Psoas muscle (tissue), 7 donors: ENCODE measurements at regions not wholly inside any gene's neighbourhood (a gene's known extent, or its start where the extent isn't known, plus 50 kb on each side); places are given as distances from the start of the nearest gene placed in this dataset.
A peak's percentile ranks its signal among the peaks of the same experiment; 100 is the strongest.
"Not testable (repeated sequence)": the region's sequence is repeated elsewhere in the genome, so short reads cannot be mapped to it uniquely, and the experiment has no call there.

ENCODE experiments used
- ATAC-seq, 4 donors: fragments of 200-7000 bp; cut with Tn5 transposase; one replicate each; pipeline ENCODE4 v1.9.1; 2020; ENCODE audit warnings: moderate library complexity in 3 of 4, mild to moderate bottlenecking in 2 of 4
- DNase-seq, 2 donors: peaks; one replicate each; pipeline ENCODE4 v3.0.0-alpha.2; 2020
- H3K27ac ChIP-seq: fragments of 200-600 bp; one replicate; pipeline ENCODE4 v1.8.0; 2022
- H3K27me3 ChIP-seq, 3 donors: fragments of 200-600 bp in 1 of 3; one replicate each; pipeline versions ENCODE4 v1.6.1 to v1.8.0; 2013 to 2022; ENCODE audit warnings: low read length in 2 of 3, mild to moderate bottlenecking in 2 of 3, moderate library complexity in 1 of 3; ENCODE audit not compliant: insufficient read depth in 3 of 3
- H3K36me3 ChIP-seq, 2 donors: fragments of 200-600 bp in 1 of 2; one replicate each; pipeline versions ENCODE4 v1.6.1 to v1.8.0; 2013 to 2022; ENCODE audit warnings: low read depth in 1 of 2, mild to moderate bottlenecking in 1 of 2, moderate library complexity in 1 of 2; ENCODE audit not compliant: insufficient read depth in 1 of 2
- H3K4me1 ChIP-seq: fragments of 200-600 bp; one replicate; pipeline ENCODE4 v1.8.0; 2022
- H3K4me3 ChIP-seq: fragments of 200-600 bp; one replicate; pipeline ENCODE4 v1.8.0; 2022; ENCODE audit warnings: mild to moderate bottlenecking
- H3K9me3 ChIP-seq: fragments of 200-600 bp; one replicate; pipeline ENCODE4 v1.8.0; 2022
- WGBS, 3 donors: extraction: QIAGEN DNeasy Blood & Tissue Kit; methylation state at CpG; one replicate each; pipeline versions ENCODE4 v1.1.6 to v1.1.7; 2013; 5-methylcytosine and 5-hydroxymethylcytosine counted together
- intact Hi-C, 2 donors: fragments of 100-400 bp; cut with DNase I; formaldehyde crosslinking; loops; one replicate each; pipeline versions ENCODE4 v1.11.0 to v1.14.2; 2022
- donor health status: healthy with polysubstance abuse.
- donor health status: DM: no; HTN: no; CAD: no; lungs with moderate emphysema.
- donor health status: Bipolar disorder and iron deficiency.
- donor health status: healthy.
- donor health status: DM: yes; HTN: yes; CAD: no.
- donor health status: DM: no; HTN: no; CAD: no.
- donor health status: DM: yes; HTN: yes; CAD: no.

DNA sequence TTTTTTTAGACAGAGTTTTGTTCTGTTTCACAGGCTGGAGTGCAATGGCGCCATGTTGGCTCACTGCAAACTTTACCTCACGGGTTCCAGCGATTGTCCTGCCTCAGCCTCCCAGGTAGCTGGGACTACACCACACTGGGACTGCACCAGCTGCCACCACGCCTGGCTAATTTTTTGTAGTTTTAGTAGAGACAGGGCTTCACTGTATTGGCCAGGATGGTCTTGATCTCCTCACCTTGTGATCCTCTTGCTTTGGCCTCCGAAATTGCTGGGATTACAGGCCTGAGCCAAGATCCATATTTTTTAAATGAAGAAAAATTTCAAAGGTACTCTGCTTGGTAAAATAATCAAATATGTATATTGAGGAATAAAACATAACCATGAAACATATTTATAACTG, 195.8 kb upstream of the TPTE start:
- H3K27ac ChIP-seq, intact Hi-C loops, DNase-seq, ATAC-seq, H3K4me1 ChIP-seq, H3K36me3 ChIP-seq, H3K4me3 ChIP-seq, H3K27me3 ChIP-seq: not testable (repeated sequence)
- H3K9me3 ChIP-seq: peaks cover 18% of the 10 kb centered on the region
- WGBS, 3 donors: 64 to 72% (median 70%) methylated on average over 5 of the region's 5 CpGs

DNA sequence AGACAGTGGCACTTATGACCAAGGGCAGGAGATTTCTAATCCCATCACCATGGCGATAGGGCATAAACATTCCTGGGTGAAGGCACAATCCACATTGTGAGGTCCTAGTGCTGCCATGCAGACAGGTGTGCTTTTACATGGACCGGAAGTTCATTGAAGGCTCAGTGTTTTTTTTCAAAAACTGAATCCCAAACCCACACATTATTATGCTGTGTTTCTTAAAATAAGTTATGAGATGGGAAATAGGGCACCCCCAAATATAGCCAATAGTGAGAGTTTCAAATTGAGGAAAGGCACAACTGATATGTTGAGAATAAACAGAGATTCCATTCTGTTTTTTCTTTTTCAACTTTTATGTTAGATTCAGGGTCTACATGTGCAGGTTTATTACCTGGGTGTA, 195.2 kb upstream of the TPTE start:
- H3K36me3 ChIP-seq, H3K4me3 ChIP-seq, H3K4me1 ChIP-seq, intact Hi-C loops, DNase-seq, H3K27me3 ChIP-seq, H3K27ac ChIP-seq, ATAC-seq: not testable (repeated sequence)
- 85 to 89% (median 86%) methylated on average over 2 of the region's 2 CpGs for WGBS, 3 donors
- peaks cover 18% of the 10 kb centered on the region for H3K9me3 ChIP-seq

DNA sequence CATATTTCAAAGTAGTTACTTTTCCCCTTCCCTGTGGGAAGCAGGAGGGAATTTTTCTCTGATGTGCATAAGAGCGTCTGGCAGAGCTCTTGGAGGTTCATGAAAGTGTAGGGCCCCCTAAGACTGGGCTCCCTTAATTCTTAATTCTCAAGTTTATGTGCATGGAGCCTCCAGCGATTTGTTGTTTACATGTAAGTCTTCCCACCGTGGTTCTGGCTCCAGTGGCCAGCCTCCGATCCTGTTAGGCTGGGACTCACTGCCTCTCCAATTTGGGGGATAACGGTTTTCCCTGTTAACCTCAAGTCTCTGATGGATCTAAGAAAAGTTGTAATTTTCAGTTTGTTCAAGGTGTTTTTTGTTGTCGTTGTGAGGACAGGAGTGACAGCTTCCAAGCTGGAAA, 192.7 kb upstream of the TPTE start:
- peaks cover 18% of the 10 kb centered on the region for H3K9me3 ChIP-seq
- H3K4me3 ChIP-seq, H3K36me3 ChIP-seq, DNase-seq, intact Hi-C loops, H3K27ac ChIP-seq, H3K27me3 ChIP-seq, H3K4me1 ChIP-seq: not testable (repeated sequence)
- 41 to 49% (median 49%) methylated on average over 6 of the region's 6 CpGs for WGBS, 3 donors
- peak in 1 of 4 donors; percentile 8 for ATAC-seq

DNA sequence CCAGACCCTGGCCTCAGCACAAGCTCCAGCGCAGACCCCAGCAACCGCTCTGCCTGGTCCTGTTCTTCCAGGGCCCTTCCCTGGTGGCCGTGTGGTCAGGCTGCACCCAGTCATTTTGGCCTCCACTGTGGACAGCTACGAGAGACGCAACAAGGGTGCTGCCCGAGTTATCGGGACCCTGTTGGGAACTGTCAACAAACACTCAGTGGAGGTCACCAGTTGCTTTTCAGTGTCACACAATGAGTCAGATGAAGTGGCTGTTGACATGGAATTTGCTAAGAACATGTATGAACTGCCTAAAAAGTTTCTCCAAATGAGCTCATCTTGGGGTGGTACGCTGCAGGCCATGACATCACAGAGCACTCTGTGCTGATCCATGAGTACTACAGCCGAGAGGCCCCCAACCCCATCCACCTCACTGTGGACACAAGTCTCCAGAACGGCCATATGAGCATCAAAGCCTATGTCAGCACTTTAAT, 190.7 kb upstream of the TPTE start:
- H3K9me3 ChIP-seq: peaks cover 15% of the 10 kb centered on the region
- DNase-seq, H3K27ac ChIP-seq, H3K4me3 ChIP-seq, H3K27me3 ChIP-seq, H3K4me1 ChIP-seq, intact Hi-C loops, H3K36me3 ChIP-seq: not testable (repeated sequence)
- WGBS, 3 donors: 70 to 76% (median 72%) methylated on average over 10 of the region's 10 CpGs
- peak; percentile 22 to 43 (median 35) for ATAC-seq

DNA sequence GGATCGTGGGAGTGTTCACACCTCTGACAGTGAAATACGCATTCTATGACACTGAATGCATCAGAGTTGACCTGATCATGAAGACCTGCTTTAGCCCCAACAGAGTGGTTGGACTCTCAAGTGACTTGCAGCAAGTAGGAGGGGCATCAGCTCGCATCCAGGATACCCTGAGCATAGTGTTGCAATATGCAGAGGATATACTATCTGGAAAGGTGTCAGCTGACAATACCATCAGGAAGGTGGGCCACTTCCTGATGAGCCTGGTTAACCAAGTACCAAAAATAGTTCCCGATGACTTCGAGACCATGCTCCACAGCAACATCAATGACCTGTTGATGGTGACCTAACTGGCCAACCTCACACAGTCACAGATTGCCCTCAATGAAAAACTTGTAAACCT, 190.2 kb upstream of the TPTE start:
- H3K4me3 ChIP-seq, DNase-seq, H3K27ac ChIP-seq, H3K4me1 ChIP-seq, H3K36me3 ChIP-seq, intact Hi-C loops, H3K27me3 ChIP-seq: not testable (repeated sequence)
- ATAC-seq: peak in 3 of 4 donors; percentile 10 to 23 (median 13)
- 71 to 73% (median 72%) methylated on average over 5 of the region's 5 CpGs for WGBS, 3 donors
- peaks cover 10% of the 10 kb centered on the region for H3K9me3 ChIP-seq

DNA sequence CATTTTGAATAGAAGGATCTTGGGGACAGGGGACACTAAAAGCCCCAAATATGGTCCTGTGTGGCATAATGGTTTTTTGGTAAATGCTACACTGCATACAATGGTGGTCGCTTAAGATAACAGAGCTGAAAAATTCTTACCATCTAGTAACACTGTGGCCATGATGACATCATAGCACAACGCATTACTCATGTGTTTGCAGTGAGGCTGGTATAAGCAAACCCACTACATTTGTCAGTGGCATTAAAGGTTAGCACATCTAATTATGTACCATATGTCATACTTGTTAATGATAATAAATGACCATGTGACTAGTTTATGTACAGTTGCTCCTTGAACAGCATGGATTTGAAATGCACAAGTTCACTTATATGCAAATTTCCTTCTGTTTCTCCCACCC, 188.4 kb upstream of the TPTE start:
- H3K4me1 ChIP-seq, H3K9me3 ChIP-seq, H3K27me3 ChIP-seq, H3K36me3 ChIP-seq, H3K4me3 ChIP-seq, intact Hi-C loops, DNase-seq, H3K27ac ChIP-seq: not testable (repeated sequence)
- 23 to 48% (median 28%) methylated on average over 1 of the region's 2 CpGs for WGBS, 3 donors
- ATAC-seq: peak in 3 of 4 donors; percentile 6 to 34 (median 15)

DNA sequence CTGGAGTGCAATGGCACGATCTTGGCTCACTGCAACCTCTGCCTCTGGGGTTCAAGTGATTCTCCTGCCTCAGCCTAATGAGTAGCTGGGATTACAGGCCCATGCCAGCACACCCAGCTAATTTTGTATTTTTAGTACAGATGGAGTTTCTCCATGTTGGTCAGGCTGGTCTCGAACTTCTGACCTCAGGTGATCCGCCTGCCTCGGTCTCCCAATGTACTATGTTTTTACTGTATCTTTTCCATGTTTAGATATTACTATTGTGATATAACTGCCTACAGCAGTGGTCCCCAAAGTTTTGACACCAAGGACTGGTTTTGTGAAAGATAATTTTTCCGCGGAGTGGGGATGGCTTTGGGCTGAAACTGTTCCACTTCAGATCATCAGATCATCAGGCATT, 187.0 kb upstream of the TPTE start:
- ATAC-seq, H3K36me3 ChIP-seq, H3K4me1 ChIP-seq, H3K27ac ChIP-seq, DNase-seq, intact Hi-C loops, H3K27me3 ChIP-seq, H3K9me3 ChIP-seq, H3K4me3 ChIP-seq: not testable (repeated sequence)
- 64 to 74% (median 68%) methylated on average over 5 to 6 of the region's 6 CpGs for WGBS, 3 donors

DNA sequence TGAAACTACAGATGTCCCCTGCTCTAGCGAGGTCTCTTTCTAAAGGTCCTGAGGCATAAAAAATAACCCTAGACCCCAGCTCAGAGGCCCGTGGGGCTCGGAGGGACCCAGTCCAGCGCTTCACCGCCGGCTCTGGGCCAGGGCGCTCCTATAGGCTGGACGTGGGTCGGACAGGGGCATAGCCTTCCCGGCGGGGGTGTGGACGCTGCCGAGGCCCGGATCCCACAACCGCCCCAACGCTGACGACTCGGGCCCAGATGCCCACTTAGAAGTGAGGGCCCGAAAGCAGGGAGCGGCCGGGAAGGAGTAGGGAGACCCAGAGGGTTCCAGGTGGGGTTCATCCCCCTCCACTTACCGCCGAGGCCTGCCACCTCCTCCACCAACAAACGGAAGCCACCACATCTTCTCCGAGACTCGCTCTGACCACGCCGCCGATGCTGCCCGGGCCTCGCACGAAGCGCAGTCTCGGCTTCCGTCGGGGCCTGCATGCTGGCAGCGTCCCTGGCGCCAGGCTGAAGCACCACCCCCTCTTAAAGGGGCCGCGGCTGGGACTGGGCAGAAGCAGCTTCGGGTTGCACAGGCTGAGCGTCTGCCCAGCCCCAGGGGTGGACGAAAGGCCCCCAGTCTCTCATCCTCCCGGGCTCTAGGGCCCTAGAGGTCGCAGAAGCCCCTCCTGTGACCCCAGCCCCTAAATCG, 179.0 kb upstream of the TPTE start:
- H3K9me3 ChIP-seq, H3K27ac ChIP-seq, intact Hi-C loops, H3K36me3 ChIP-seq, H3K27me3 ChIP-seq, H3K4me3 ChIP-seq, DNase-seq, H3K4me1 ChIP-seq: not testable (repeated sequence)
- WGBS, 3 donors: 68 to 73% (median 72%) methylated on average over 22 to 27 of the region's 46 CpGs
- ATAC-seq: peak; percentile 10 to 68 (median 52)

DNA sequence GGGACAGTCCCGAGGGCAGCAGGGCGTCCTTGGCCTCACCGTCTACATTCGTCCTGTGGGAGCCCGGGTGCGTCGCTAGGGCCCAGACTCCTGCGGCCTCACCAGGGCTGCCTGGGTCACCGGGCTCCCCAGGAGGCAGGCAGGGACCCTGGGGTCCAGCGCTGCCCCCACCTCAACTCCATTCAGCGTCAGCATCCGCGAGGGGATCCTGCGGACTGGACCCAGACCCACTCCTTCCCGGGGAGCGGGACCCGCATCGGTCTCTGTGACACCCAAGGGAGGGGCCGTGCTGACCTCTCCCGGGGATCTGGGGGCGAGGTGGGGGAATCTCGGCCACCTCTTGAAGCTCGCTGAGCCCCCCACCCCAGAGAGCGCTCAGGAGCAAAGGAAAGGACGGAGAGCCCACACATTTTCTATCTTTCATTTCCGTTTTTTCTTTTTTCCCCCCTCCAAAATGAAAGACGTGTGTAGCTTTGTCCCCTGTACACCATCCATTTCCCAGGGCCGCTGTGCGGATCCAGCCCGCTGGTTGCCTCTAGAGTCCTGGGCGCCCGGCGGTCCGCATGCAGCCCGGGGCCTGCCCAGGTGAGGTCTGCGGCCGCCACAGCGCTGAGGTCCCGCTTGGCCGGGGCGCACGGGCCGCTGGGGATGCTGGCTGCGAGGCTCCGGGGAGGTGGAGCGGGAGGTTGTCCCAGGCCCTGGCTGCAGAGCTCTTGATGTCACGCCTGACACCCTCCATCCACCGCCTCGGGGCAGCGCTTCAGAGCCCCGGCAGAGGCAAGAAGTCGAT, 178.0 kb upstream of the TPTE start:
- peak in 1 of 4 donors; percentile 13 for ATAC-seq
- H3K27ac ChIP-seq, H3K4me3 ChIP-seq, H3K4me1 ChIP-seq, H3K36me3 ChIP-seq, H3K27me3 ChIP-seq, H3K9me3 ChIP-seq, intact Hi-C loops: not testable (repeated sequence)
- peak in 1 of 2 donors; percentile 36 for DNase-seq
- WGBS, 3 donors: 78% methylated on average over 39 to 49 of the region's 52 CpGs

DNA sequence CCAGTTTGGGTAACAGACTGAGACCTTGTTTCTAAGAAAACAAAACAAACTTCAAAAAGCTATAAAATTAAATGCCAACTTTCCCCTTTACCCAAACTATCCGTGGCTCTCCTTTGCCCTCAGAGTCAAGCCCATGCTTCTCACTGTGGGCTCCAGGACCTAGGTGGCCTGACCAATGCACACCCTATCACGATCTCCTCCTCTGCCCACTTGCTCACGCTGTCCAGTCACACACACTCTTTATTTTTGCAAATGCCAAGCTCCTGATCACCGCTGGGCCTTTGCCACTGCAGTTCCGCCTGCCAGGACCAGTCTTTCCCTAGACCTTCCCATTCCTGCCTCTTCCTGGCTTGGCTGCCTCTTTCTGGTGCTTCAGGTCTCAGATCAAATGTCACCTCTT, 177.1 kb upstream of the TPTE start:
- DNase-seq, H3K4me1 ChIP-seq, H3K36me3 ChIP-seq, H3K27ac ChIP-seq, H3K27me3 ChIP-seq, intact Hi-C loops, H3K4me3 ChIP-seq: not testable (repeated sequence)
- H3K9me3 ChIP-seq: peaks cover 17% of the 10 kb centered on the region
- peak in 1 of 4 donors; percentile 10 for ATAC-seq
- 34 to 39% (median 39%) methylated on average over 5 of the region's 5 CpGs for WGBS, 3 donors

DNA sequence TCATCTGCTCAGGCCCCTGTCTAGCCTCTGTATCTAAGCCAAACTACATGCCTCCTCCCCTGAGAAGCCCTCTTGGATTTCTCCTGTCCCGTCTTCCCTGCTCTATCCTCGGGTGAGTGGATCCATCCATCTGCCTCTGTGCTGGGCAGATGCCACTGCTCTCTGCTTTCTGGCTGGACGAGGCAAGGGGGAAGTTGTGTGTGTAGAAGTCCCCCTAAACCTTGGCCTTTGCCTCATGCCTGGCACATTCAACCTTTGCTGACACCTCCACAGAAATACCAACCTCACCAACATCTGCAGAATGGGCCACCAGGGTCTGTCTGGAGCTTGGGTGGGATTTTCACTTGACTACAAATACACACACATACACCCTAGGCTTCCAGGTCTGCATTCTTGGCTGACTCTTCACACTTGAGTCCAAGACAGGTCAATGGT, 176.2 kb upstream of the TPTE start:
- peak in 1 of 4 donors; percentile 2 for ATAC-seq
- H3K4me3 ChIP-seq, H3K27ac ChIP-seq, intact Hi-C loops, DNase-seq, H3K36me3 ChIP-seq, H3K4me1 ChIP-seq, H3K27me3 ChIP-seq: not testable (repeated sequence)
- H3K9me3 ChIP-seq: peaks cover 24% of the 10 kb centered on the region
- WGBS, 3 donors: 40 to 57% (median 48%) methylated on average over 3 of the region's 3 CpGs
